Ureter (tissue), 1 donor: ENCODE measurements at regions not wholly inside any gene's neighbourhood (a gene's known extent, or its start where the extent isn't known, plus 50 kb on each side); places are given as distances from the start of the nearest gene placed in this dataset.
A peak's percentile ranks its signal among the peaks of the same experiment; 100 is the strongest.

ENCODE experiments used
- DNase-seq: peaks from one replicate; pipeline ENCODE4 v3.0.0-alpha.2; 2020; ENCODE audit warnings: low spot score
- donor health status: DM: yes; HTN: yes; CAD: no.

- DNase-seq, result no peak
Measured at GRCh38 chr2:62302631-62303435, 106.9 kb downstream of the B3GNT2 start.

GRCh38 chr2:62300925-62301324 is 105.0 kb downstream of the B3GNT2 start:
- DNase-seq, result no peak

- no peak for DNase-seq
Measured at GRCh38 chr2:62297624-62298010, 101.7 kb downstream of the B3GNT2 start.

GRCh38 chr2:62296832-62297623 is 101.1 kb downstream of the B3GNT2 start:
- no peak for DNase-seq

- no peak for DNase-seq
Measured at GRCh38 chr2:62296034-62296831, 100.3 kb downstream of the B3GNT2 start.

GRCh38 chr2:62293490-62294271 is 97.8 kb downstream of the B3GNT2 start:
- DNase-seq, result peak; percentile 85

- DNase-seq, result no peak
Measured at GRCh38 chr2:62293151-62293489, 97.2 kb downstream of the B3GNT2 start.

GRCh38 chr2:62292190-62292589 is 96.3 kb downstream of the B3GNT2 start:
- no peak for DNase-seq

GRCh38 chr2:62291517-62292137 is 95.7 kb downstream of the B3GNT2 start:
- no peak for DNase-seq

- DNase-seq, result no peak
Measured at GRCh38 chr2:62291052-62291451, 95.1 kb downstream of the B3GNT2 start.

GRCh38 chr2:62287899-62288880 is 92.3 kb downstream of the B3GNT2 start:
- DNase-seq, result peak; percentile 73

- DNase-seq, result no peak
Measured at GRCh38 chr2:62287282-62287681, 91.4 kb downstream of the B3GNT2 start.

GRCh38 chr2:62286089-62286785 is 90.3 kb downstream of the B3GNT2 start:
- no peak for DNase-seq

GRCh38 chr2:62284980-62285379 is 89.1 kb downstream of the B3GNT2 start:
- DNase-seq, result no peak

GRCh38 chr2:62284471-62284870 is 88.6 kb downstream of the B3GNT2 start:
- DNase-seq, result no peak

GRCh38 chr2:62283147-62283546 is 87.2 kb downstream of the B3GNT2 start:
- DNase-seq, result no peak

- DNase-seq, result no peak
Measured at GRCh38 chr2:62281663-62282062, 85.7 kb downstream of the B3GNT2 start.

GRCh38 chr2:62277688-62278087 is 81.8 kb downstream of the B3GNT2 start:
- DNase-seq, result no peak
